ENCODE measurements at regions not wholly inside any gene's neighbourhood (a gene's known extent, or its start where the extent isn't known, plus 50 kb on each side); places are given as distances from the start of the nearest gene placed in this dataset.

DNA sequence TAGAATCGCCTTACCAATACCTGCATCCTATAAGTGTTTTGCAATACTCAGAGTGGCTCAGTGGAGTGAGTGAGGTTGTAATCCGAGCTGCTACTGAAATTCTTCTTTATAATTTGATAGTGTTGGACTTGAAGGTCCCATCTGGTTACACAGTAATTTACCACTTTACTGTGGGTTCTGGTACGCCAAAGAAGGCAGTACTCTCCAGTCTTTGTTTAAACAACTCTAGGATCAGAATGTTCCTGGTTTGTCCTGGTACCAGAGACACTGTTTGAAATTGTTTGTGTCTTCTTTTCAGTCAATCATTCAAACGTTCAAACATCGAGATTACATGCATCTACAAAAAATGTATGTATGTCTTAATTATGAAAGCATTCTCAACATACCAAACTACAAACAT lies 51.3 kb upstream of the AMN1 start:
- no peak overlapping the region for H3K9ac ChIP-seq (replicated peaks in 1 of 4; ENCODE audit: extremely low read depth in 1 of 4, low read depth in 3 of 4, low read length in 3 of 4)
- no peak overlapping the region for H2AFZ ChIP-seq (ENCODE audit: low read length)
- H3K79me2 ChIP-seq (ENCODE audit: control insufficient read depth in 1 of 2, insufficient read depth in 2 of 2, low read length in 2 of 2), result no peaks in the 10 kb centered on the region
- H2BK120ac ChIP-seq (replicated peaks; ENCODE audit: low read depth, low read length), result no peak overlapping the region
- H3K4me2 ChIP-seq (ENCODE audit: insufficient read depth in 1 of 2, low read depth in 2 of 2, low read length in 2 of 2), result no peak overlapping the region
- H3K23me2 ChIP-seq (ENCODE audit: low read depth, low read length), result no peaks in the 10 kb centered on the region
- FAIRE-seq, result no peak
- no peak overlapping the region for H2BK20ac ChIP-seq (ENCODE audit: low read length)
- H3K56ac ChIP-seq (replicated peaks; ENCODE audit: insufficient read length, low read depth, low read length), result no peak overlapping the region
- 89% methylated on average over 5 of the region's 5 CpGs; no CpG with 5 or more reads in 1 of the 2 experiments for WGBS, 2 experiments (ENCODE audit: extremely low coverage in 1 of 2, insufficient coverage in 1 of 2, insufficient read length in 1 of 2, insufficient replicate concordance in 2 of 2, low coverage in 1 of 2, low lambda C conversion rate in 2 of 2, missing lambda C conversion rate in 1 of 2)
- H4K91ac ChIP-seq (replicated peaks; ENCODE audit: insufficient read length, low read length), result no peak overlapping the region
- ChIA-PET CTCF (ENCODE audit: partially characterized antibody) (interaction anchor here (1.3 kb wide), 1 partner anchor 127 kb away, joined by 4 read pairs; no protein-coding TSS in a partner anchor), POLR2A (ENCODE audit: partially characterized antibody) (no interaction called here)
- H2AK5ac ChIP-seq (ENCODE audit: low read depth, low read length), result no peak overlapping the region
- no peak overlapping the region for H2BK12ac ChIP-seq (ENCODE audit: low read depth, low read length)
- no peak for TF ChIP-seq RFX5 (IDR thresholded peaks at IDR 0.05; ENCODE audit: borderline replicate concordance, low read depth, low read length)
- no peak for TF ChIP-seq FOSL1 (IDR thresholded peaks at IDR 0.05; ENCODE audit: insufficient read depth, low read depth, low read length)
- TF ChIP-seq KDM4A (IDR thresholded peaks at IDR 0.05; ENCODE audit: low read depth, low read length, severe bottlenecking), result no peak
- no peak for TF ChIP-seq SIX5 (IDR thresholded peaks at IDR 0.05; ENCODE audit: low read depth, low read length)
- TF ChIP-seq SIRT6 (IDR thresholded peaks at IDR 0.05; ENCODE audit: low read length), result no peak
- TF ChIP-seq BACH1 (IDR thresholded peaks at IDR 0.05; ENCODE audit: low read length), result no peak
- TF ChIP-seq CREB1 (IDR thresholded peaks at IDR 0.05), result no peak
- no peak for TF ChIP-seq USF2 (IDR thresholded peaks at IDR 0.05; ENCODE audit: low read length)
- TF ChIP-seq TBP (IDR thresholded peaks at IDR 0.05; ENCODE audit: low read depth, low read length), result no peak
- TF ChIP-seq SP1 (IDR thresholded peaks at IDR 0.05; ENCODE audit: low read depth, low read length), result no peak
- TF ChIP-seq RXRA (IDR thresholded peaks at IDR 0.05; ENCODE audit: insufficient read depth, low read depth, low read length), result no peak
- TF ChIP-seq YY1 (IDR thresholded peaks at IDR 0.05; ENCODE audit: low read depth, low read length), result no peak
- no peak for TF ChIP-seq PHF8 (conservative IDR thresholded peaks at IDR 0.05; ENCODE audit: low read depth, low read length)
- no peak overlapping the region for H3K18ac ChIP-seq (ENCODE audit: extremely low read depth, low read length)
- H3K4ac ChIP-seq (replicated peaks; ENCODE audit: insufficient read length, low read depth, low read length), result no peak overlapping the region
- H3K14ac ChIP-seq (ENCODE audit: insufficient read length), result no peak overlapping the region
- no peak for DNase-seq (ENCODE audit: low read depth in 1 of 2, low spot score in 2 of 2)
- no peaks in the 10 kb centered on the region for H3K36me3 ChIP-seq (ENCODE audit: control insufficient read depth in 2 of 4, insufficient read depth in 4 of 4, low read length in 3 of 4)
- no peaks in the 10 kb centered on the region; a peak in 1 of 7 replicates for H3K4me1 ChIP-seq (replicated peaks in 1 of 4; ENCODE audit: control insufficient read depth in 3 of 4, insufficient read depth in 4 of 4, low read length in 3 of 4)
- no peak overlapping the region for H3K27ac ChIP-seq (ENCODE audit: low read depth, low read length)
- H3K4me3 ChIP-seq (ENCODE audit: extremely low read depth in 1 of 4, insufficient read depth in 2 of 4, low read depth in 3 of 4, low read length in 4 of 4), result no peak overlapping the region
- no peaks in the 10 kb centered on the region for H4K20me1 ChIP-seq (replicated peaks in 1 of 2; ENCODE audit: control insufficient read depth in 1 of 2, insufficient read depth in 2 of 2, low read length in 2 of 2)
- H2BK5ac ChIP-seq (ENCODE audit: low read depth, low read length), result no peak overlapping the region
- H4K5ac ChIP-seq (ENCODE audit: insufficient read length, low read depth, low read length), result no peak overlapping the region
- H3K23ac ChIP-seq (ENCODE audit: insufficient read length), result no peak overlapping the region
- H3K9me3 ChIP-seq (ENCODE audit: insufficient read depth in 2 of 2, low read depth in 1 of 2, low read length in 1 of 2), result no peaks in the 10 kb centered on the region
- no peaks in the 10 kb centered on the region for H3K27me3 ChIP-seq (replicated peaks in 1 of 4; ENCODE audit: control insufficient read depth in 3 of 4, extremely low read depth in 1 of 4, insufficient read depth in 3 of 4, low read length in 3 of 4)
- H2BK15ac ChIP-seq (ENCODE audit: low read length), result no peak overlapping the region
- H3K79me1 ChIP-seq (ENCODE audit: low read depth, low read length), result no peaks in the 10 kb centered on the region
- no peak overlapping the region for H4K8ac ChIP-seq (ENCODE audit: extremely low read depth, insufficient read depth, low read length)

Data from H1 (cell line).